HG03139 (cell line): ENCODE measurements at regions not wholly inside any gene's neighbourhood (a gene's known extent, or its start where the extent isn't known, plus 50 kb on each side); places are given as distances from the start of the nearest gene placed in this dataset.

Experiments used
- ATAC-seq: cut with Tn5 transposase; IDR thresholded peaks from one replicate; pipeline ENCODE4 v1.9.1; 2021; ENCODE audit not compliant: unreplicated experiment

DNA sequence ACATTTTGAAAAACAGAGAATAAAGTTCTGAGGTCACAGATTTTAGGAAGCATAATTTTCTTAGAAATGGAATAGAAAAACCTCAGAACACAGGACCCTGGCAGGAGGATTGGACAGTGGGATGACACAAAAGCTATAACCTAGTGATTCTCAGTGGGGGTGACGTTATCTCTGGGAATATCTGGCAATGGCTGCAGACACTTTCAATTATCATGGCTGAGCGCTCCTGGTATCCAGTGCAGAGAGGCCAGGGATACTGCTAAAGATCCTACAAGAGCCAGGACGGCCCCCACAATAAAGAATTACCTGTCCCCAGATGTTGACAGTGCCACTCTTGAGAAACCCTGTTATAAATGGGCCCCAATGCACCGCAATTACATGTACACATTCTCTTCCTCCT lies 117.2 kb upstream of the SPRED2 start:
- no peak for ATAC-seq

DNA sequence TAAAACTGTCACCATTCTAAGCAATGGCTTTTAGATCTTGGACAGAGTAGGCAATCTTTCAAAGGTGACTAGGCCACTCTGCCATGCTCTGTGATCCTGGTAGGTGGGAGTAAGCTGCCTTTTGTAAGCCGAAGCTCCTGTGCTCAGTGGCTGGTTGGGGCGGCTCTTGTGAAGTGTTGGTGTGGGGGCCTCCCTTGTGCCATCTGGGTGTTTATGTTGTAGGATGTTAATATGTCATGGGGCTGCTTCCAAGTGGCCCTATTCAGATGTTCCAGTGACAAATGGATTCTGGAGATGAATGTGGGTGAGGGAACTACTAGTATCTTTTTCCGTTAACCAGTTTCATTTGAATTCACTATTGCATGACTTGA lies 116.8 kb upstream of the SPRED2 start:
- no peak for ATAC-seq

GRCh38 chr2:65548576-65549256 lies 116.3 kb upstream of the SPRED2 start:
- ATAC-seq, result no peak

GRCh38 chr2:65548064-65548463 lies 115.7 kb upstream of the SPRED2 start:
- ATAC-seq, result no peak

- ATAC-seq, result no peak
Observed at GRCh38 chr2:65545837-65546805, 113.7 kb upstream of the SPRED2 start.

DNA sequence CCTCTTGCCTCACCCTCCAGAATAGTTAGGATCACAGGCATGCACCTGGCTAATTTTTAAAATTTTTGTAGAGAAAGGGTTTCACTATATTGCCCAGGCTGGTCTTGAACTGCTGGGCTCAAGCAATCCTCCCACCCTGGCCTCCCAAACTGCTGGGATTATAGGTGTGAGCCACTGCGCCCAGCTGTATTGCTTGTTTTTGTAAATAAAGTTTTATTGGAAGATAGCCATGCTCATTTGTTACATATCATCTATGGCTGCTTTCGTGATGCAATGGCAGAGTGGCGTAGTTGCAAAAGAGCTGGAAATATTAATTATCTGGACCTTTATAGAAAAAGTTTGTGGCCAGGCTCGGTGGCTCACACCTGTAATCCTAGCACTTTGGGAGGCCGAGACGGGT lies 109.4 kb upstream of the SPRED2 start:
- ATAC-seq, result no peak

GRCh38 chr2:65539633-65540032 lies 107.2 kb upstream of the SPRED2 start:
- ATAC-seq, result no peak

GRCh38 chr2:65537651-65538385 lies 105.4 kb upstream of the SPRED2 start:
- ATAC-seq, result no peak

DNA sequence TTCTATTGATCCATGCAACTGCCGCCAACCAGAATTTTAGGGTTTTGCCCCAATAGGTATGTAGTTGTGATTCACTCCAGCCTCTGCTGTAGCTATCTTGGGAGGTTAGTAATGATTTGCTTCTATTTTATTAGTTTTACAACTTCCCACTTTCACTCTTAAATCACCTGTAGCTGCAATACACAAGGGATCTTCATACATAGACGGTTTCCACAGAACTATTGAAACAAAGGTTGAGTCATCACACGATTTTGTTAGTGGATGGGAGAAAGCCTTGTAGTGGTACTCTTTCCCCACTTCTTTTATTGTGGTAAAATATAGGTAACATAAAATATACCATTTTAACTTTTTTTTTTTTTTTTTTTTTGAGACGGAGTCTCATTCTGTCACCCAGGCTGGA lies 104.2 kb upstream of the SPRED2 start:
- ATAC-seq, result peak; percentile 77

DNA sequence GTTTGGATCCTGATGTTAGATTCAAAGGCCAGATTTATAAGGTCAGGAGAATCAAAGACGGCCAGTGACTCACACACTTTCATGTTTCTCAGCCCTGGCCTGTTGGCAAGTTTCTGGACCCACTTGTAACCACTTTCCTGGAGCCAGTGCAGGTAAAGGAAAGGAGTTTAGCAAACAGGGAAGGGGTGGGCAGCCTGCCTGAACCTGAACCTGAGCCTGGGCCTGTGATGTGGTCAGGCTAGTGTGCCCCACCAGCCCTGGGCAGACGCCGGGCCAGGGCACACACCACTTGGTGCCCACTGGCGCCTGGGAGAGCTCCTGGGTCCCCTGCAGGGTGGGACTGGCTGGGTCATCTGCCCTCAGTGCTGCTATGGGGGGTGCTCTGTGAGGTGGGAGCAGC lies 100.5 kb upstream of the SPRED2 start:
- no peak for ATAC-seq

DNA sequence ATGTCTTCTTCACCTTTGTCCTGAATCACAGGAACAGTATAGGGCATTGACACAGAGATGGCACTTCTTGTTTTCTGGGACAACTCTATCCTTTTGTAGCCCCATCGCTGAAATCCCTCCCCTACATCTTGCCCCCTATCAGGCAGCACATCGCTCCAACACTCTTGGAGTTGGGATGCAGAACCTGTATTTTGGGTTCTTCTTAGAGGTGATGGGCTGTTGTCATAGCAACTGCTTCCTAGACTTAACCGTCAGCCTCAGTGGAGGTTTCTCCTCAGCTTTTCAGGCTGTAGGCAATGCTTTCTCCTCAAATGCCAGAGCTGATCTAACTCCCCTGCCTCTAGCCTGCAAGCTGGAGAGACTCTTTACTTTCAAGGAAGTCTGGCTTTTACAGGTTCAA lies 99.9 kb upstream of the SPRED2 start:
- ATAC-seq, result no peak

DNA sequence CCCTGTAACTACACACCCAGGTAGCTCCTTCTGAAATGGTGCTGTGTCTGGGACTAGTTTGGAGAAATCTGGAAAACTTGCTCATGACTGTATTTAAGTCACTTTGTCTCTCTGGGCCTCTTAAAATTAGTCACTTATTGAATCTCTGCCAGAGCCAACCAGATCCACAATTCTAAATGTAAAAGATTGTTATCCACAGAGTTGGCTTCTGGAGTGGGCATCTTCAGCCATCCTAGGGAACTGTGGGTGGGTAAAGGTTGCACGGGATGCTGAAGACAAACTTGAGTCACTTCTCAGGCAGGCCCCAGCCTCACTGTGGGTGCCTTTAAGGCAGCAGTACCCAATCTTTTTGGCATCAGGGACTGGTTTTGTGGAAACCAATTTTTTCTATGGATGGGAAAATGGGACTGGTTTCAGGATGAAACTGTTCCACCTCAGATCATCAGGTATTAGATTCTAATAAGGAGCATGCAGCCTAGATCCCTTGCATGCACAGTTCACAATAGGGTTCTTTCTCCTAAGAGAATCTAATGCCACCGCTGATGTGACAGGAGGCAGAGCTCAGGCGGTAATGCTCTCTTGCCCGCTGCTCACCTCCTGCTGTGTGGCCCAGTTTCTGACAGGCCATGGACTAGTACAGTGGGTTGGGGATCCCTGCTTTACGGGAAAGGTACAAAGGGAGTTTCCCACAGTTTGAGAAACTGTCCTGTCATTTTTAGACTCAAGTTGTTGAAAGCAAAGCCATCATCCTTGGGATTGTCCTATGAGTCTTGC lies 98.3 kb upstream of the SPRED2 start:
- no peak for ATAC-seq

DNA sequence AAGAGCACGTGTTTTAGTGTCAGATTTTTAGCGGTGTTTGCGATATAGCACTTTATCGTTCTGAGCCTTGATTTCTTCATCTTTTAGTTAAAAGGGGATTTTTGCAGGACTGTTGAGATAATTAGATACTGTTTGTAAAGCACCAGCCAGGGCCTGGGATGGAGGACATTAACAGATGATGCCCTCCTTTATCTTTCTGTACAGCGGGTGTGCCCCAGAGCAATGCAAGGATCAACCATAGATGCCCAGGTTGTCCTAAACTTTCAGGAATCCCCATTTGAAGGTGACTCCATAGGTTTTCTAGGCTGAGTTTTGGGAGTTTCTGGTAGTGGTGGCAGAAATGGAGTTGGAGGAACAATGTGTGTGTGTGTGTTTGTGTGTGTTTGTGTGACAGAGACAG lies 97.0 kb upstream of the SPRED2 start:
- no peak for ATAC-seq

DNA sequence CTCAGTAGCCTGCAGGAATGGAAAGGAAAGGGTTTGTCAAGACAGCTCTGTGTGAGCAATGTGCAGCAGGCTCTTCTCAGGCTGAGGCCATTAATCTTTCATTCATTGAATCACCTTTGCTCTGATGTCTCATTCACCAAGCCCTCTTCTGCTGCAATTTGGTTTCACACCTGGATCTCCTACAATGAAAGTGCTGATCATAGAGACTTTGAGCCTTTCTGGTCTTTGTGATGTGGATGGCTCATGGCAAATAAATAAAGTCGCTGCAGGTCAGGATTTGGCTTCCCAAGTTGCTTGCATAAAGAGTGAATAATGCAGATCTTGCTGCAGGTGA lies 95.8 kb upstream of the SPRED2 start:
- ATAC-seq, result no peak

GRCh38 chr2:65527451-65528240 lies 95.2 kb upstream of the SPRED2 start:
- ATAC-seq, result no peak

- ATAC-seq, result no peak
Observed at GRCh38 chr2:65525616-65526231, 93.3 kb upstream of the SPRED2 start.

GRCh38 chr2:65522922-65523321 lies 90.5 kb upstream of the SPRED2 start:
- no peak for ATAC-seq

DNA sequence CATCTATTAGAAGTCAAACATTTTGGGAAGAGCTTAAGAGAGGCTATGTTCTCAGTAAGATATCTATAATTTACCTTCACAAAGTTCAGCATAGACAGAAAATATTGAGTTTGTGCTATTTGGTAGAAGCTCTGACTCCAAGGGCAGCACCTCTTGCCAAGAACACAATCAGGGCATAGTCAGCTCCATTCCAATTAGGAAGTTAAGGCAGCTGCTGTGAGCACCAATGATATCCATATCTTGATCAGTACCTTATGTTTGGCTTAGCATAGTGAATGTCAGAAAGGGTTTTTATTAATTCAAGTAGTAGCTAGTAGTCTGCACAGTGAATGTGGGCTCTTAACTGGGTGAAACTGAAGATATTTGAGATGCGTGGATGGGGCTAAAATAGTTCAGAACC lies 86.4 kb upstream of the SPRED2 start:
- ATAC-seq, result no peak

DNA sequence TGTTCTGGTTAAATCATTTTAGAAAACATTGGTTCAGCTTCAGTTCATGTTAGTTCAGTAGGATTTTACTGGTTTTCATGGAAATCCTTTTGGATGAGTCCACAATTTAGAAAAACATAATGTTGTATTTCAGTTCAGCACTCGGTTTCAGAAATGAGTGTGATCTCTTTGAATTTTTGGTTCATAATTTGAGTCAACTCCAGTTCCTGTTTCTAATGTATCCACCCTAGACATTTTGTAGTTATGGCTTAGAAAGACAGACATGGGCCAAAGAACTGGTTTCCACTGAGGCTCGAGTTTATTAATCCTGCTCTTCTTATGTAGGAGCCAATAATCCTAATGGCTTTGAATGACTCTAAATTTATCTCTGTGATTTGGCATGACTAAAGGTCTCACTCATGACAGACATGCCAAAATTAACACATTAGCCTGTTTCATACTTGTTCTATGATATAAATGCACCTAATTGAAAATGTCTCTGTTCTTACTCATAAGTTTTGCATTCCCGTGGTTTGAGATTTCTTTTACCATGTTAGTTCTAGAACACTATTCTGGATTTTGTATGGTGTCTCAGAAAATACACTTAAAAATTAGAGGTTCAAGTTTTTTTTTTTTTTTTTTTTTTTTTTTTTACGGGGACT lies 82.3 kb upstream of the SPRED2 start:
- ATAC-seq, result no peak
